T-cell (primary cell): ENCODE measurements at regions not wholly inside any gene's neighbourhood (a gene's known extent, or its start where the extent isn't known, plus 50 kb on each side); places are given as distances from the start of the nearest gene placed in this dataset.

Source experiments
- ATAC-seq, 4 experiments: fragments of 200-7000 bp in 3 of 4; fragments of 150-1000 bp in 1 of 4; cut with Tn5 transposase; replicated peaks in 1 of 4; 1 replicate in 3 of 4; 2 replicates in 1 of 4; pipeline ENCODE4 v1.10.0; 2021; ENCODE audit warnings: moderate library complexity in 3 of 4, mild to moderate bottlenecking in 2 of 4, moderate number of reproducible peaks in 1 of 4
- CTCF ChIA-PET, 2 donors: fragments of 300-600 bp; sonication (Branson Sonifier 250); formaldehyde crosslinking; loops; one replicate each; lab custom pipeline; 2022; ENCODE audit warnings: antibody characterized with exemption in 2 of 2; lab: Charles Lee
- POLR2A ChIA-PET, 2 donors: fragments of 300-600 bp; sonication (Branson Sonifier 250); formaldehyde crosslinking; loops; one replicate each; lab custom pipeline; 2022; ENCODE audit warnings: antibody characterized with exemption in 2 of 2; lab: Charles Lee
- DNase-seq, 35 experiments: peaks; one replicate each; pipeline versions ENCODE4 v3.0.0 to v3.0.0-alpha.2; 2013 to 2023
- H3K27ac ChIP-seq: one replicate; pipeline ENCODE4 v1.5.1; 2013; ENCODE audit warnings: low read length
- H3K27me3 ChIP-seq, 2 experiments: replicated peaks in 1 of 2; 1 replicate in 1 of 2; 2 replicates in 1 of 2; pipeline versions ENCODE4 v1.6.1 to v1.7.0; 2013; ENCODE audit warnings: low read length in 1 of 2, mixed read lengths in 1 of 2; ENCODE audit not compliant: control insufficient read depth in 2 of 2, insufficient read depth in 2 of 2; ENCODE audit errors: extremely low read depth in 1 of 2
- H3K36me3 ChIP-seq, 2 donors: 1 replicate in 1 of 2; 2 replicates in 1 of 2; pipeline versions ENCODE4 v1.6.1 to v1.7.0; 2013; ENCODE audit warnings: low read length in 1 of 2; ENCODE audit not compliant: control insufficient read depth in 2 of 2, insufficient read depth in 1 of 2; ENCODE audit errors: extremely low read depth in 1 of 2
- H3K4me1 ChIP-seq, 2 experiments: 1 replicate in 1 of 2; 2 replicates in 1 of 2; pipeline versions ENCODE4 v1.6.1 to v1.7.0; 2013; ENCODE audit warnings: low read length in 2 of 2, mixed read lengths in 1 of 2; ENCODE audit not compliant: insufficient read depth in 2 of 2, control insufficient read depth in 1 of 2; ENCODE audit errors: extremely low read depth in 1 of 2
- H3K4me3 ChIP-seq, 2 donors: 1 replicate in 1 of 2; 2 replicates in 1 of 2; pipeline versions ENCODE4 v1.5.1 to v1.7.0; 2013; ENCODE audit warnings: mild to moderate bottlenecking in 2 of 2, low read length in 1 of 2, moderate library complexity in 1 of 2; ENCODE audit not compliant: control insufficient read depth in 1 of 2; ENCODE audit errors: extremely low read depth in 1 of 2
- H3K9me3 ChIP-seq: 2 replicates; pipeline ENCODE4 v1.7.0; 2013
- H3K27ac Mint-ChIP-seq, 2 donors: one replicate each; pipeline ENCODE4 v1.8.0; 2020 to 2021; ENCODE audit warnings: mild to moderate bottlenecking in 2 of 2, mixed read lengths in 2 of 2
- H3K27me3 Mint-ChIP-seq, 2 donors: one replicate each; pipeline ENCODE4 v1.8.0; 2021 to 2022; ENCODE audit warnings: mixed read lengths in 2 of 2
- H3K36me3 Mint-ChIP-seq: one replicate; pipeline ENCODE4 v1.8.0; 2021; ENCODE audit warnings: mixed read lengths
- H3K4me1 Mint-ChIP-seq, 3 donors: one replicate each; pipeline ENCODE4 v1.8.0; 2020 to 2022; ENCODE audit warnings: mixed read lengths in 3 of 3, mild to moderate bottlenecking in 1 of 3
- H3K4me3 Mint-ChIP-seq, 3 donors: one replicate each; pipeline ENCODE4 v1.8.0; 2020 to 2022; ENCODE audit warnings: mild to moderate bottlenecking in 3 of 3, mixed read lengths in 3 of 3, moderate library complexity in 3 of 3
- H3K9me3 Mint-ChIP-seq, 3 donors: one replicate each; pipeline ENCODE4 v1.8.0; 2020 to 2022; ENCODE audit warnings: mixed read lengths in 3 of 3
- whole genome bisulfite sequencing: methylation state at CpG from one replicate; pipeline ENCODE4 v1.1.5; 2013; ENCODE audit warnings: missing lambda C conversion rate; ENCODE audit not compliant: insufficient coverage; 5-methylcytosine and 5-hydroxymethylcytosine counted together

DNA sequence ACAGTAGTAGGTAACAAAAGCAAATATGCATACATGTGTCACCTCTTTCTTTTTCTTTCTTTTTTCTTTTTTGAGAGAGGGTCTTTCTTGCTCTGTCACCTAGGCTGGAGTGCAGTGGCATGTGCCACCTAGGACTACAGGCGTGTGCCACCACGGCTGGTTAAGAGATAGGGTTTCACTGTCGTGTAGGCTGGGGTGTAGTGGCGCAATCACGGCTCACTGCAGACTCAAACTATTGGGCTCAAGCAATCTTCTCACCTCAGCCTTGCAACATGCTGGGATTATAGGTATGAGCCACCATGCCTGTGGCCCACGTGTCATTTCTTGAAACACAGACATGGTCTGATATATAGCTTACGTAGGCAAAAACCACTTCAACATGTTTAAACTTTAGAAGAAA lies 397.7 kb upstream of the PMFBP1 start:
- Mint-ChIP-seq H3K4me3 (no peak overlapping the region), H3K9me3 (no peaks in the 10 kb centered on the region), H3K27ac (no peak overlapping the region), H3K27me3 (no peaks in the 10 kb centered on the region), H3K36me3 (no peaks in the 10 kb centered on the region), H3K4me1 (no peaks in the 10 kb centered on the region)
- WGBS: 100% methylated on average over 3 of the region's 7 CpGs
- DNase-seq (no peak), ATAC-seq (no peak)
- Histone ChIP-seq H3K27ac (no peak overlapping the region), H3K4me1 (no peaks in the 10 kb centered on the region), H3K27me3 (no peaks in the 10 kb centered on the region), H3K9me3 (no peaks in the 10 kb centered on the region), H3K4me3 (no peak overlapping the region), H3K36me3 (no peaks in the 10 kb centered on the region)
- POLR2A ChIA-PET: no interaction called here
- CTCF ChIA-PET: no interaction called here

DNA sequence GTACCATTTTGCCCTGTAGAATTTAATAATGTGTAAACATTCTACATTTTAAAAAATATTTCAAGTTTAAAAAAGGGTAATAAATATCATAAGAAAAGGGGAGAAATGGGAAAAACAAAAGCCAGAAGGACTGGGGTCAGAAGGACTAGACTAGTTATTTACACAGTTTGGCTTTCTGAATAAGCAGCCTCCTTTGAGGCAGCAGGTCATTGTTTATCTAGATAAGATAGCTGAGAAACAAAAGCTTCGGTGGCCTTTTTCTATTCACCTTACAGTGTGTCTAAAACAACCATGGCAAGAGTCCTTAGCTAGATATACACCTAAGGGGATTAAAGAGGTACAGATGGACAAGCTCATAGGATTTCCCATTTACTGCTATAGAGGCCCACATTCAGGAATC lies 396.5 kb upstream of the PMFBP1 start:
- H3K36me3 Mint-ChIP-seq: no peaks in the 10 kb centered on the region
- no peaks in the 10 kb centered on the region for H3K27me3 Mint-ChIP-seq
- Histone ChIP-seq H3K27ac (no peak overlapping the region), H3K9me3 (no peaks in the 10 kb centered on the region), H3K4me3 (no peak overlapping the region), H3K4me1 (no peaks in the 10 kb centered on the region), H3K36me3 (no peaks in the 10 kb centered on the region), H3K27me3 (no peaks in the 10 kb centered on the region)
- H3K4me1 Mint-ChIP-seq: no peaks in the 10 kb centered on the region
- no peak overlapping the region for H3K27ac Mint-ChIP-seq
- DNase-seq: no peak
- POLR2A ChIA-PET: no interaction called here
- no peak for ATAC-seq
- CTCF ChIA-PET: no interaction called here
- WGBS: no CpG with 5 or more reads among the region's 1 CpG
- no peaks in the 10 kb centered on the region for H3K9me3 Mint-ChIP-seq
- H3K4me3 Mint-ChIP-seq: no peak overlapping the region

DNA sequence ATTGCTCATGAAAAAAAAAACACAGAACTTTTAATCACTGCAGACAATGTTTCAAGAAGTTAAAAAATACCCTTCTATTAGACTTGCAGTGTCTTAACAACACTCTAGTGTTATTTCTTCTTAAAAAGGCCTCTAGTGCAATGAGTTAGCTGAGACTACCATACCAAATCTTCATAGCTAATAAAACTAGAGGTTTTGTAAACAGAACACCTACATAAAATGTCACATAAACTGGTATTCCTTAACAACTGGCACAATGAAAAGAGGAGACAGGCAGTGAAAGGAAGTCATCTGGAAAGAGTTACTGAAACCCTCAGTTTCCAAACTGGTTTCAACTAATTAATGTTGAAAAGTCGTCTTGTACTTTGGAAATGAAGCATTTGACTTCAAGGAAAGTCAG lies 394.2 kb upstream of the PMFBP1 start:
- Histone ChIP-seq H3K27ac (no peak overlapping the region), H3K27me3 (no peaks in the 10 kb centered on the region), H3K9me3 (no peaks in the 10 kb centered on the region), H3K4me1 (no peaks in the 10 kb centered on the region), H3K36me3 (no peaks in the 10 kb centered on the region), H3K4me3 (no peak overlapping the region)
- Mint-ChIP-seq H3K27ac (no peak overlapping the region), H3K4me1 (no peaks in the 10 kb centered on the region), H3K9me3 (no peaks in the 10 kb centered on the region), H3K36me3 (no peaks in the 10 kb centered on the region), H3K4me3 (no peak overlapping the region), H3K27me3 (no peaks in the 10 kb centered on the region)
- DNase-seq (no peak), ATAC-seq (no peak)
- POLR2A ChIA-PET: no interaction called here
- CTCF ChIA-PET: interaction anchor here in 1 of 2 donors (0.6 kb wide), 1 partner anchor 11 kb away, joined by 3 read pairs; no protein-coding TSS in a partner anchor
- WGBS: no CpG with 5 or more reads among the region's 1 CpG

DNA sequence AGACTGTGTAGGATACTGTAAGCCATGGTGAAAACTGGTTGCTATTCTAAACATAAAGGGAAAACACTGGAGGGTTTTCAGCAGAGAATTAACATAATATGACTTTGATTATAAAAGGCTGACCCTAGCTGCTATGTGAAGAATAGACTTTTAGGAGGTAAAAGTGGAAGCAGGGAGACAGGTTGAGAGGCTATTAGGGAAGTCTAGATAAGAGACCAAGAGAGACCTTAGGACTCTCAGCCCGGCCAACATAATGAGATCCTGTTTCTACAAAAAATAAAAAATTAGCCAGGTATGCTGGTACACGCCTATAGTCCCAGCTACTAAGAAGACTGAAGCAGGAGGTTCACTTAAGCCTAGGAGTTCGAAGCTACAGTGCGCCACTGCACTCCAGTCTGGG lies 393.2 kb upstream of the PMFBP1 start:
- no peaks in the 10 kb centered on the region for H3K9me3 ChIP-seq
- H3K36me3 ChIP-seq: no peaks in the 10 kb centered on the region
- DNase-seq: no peak
- no peak overlapping the region for H3K27ac Mint-ChIP-seq
- H3K27me3 Mint-ChIP-seq: no peaks in the 10 kb centered on the region
- ChIA-PET POLR2A (no interaction called here), CTCF (no interaction called here)
- H3K36me3 Mint-ChIP-seq: no peaks in the 10 kb centered on the region
- H3K4me3 Mint-ChIP-seq: no peak overlapping the region
- no CpG with 5 or more reads among the region's 4 CpGs for WGBS
- H3K4me1 ChIP-seq: no peaks in the 10 kb centered on the region
- no peaks in the 10 kb centered on the region for H3K27me3 ChIP-seq
- H3K27ac ChIP-seq: no peak overlapping the region
- H3K4me1 Mint-ChIP-seq: no peaks in the 10 kb centered on the region
- H3K4me3 ChIP-seq: no peak overlapping the region
- no peaks in the 10 kb centered on the region for H3K9me3 Mint-ChIP-seq
- no peak for ATAC-seq

DNA sequence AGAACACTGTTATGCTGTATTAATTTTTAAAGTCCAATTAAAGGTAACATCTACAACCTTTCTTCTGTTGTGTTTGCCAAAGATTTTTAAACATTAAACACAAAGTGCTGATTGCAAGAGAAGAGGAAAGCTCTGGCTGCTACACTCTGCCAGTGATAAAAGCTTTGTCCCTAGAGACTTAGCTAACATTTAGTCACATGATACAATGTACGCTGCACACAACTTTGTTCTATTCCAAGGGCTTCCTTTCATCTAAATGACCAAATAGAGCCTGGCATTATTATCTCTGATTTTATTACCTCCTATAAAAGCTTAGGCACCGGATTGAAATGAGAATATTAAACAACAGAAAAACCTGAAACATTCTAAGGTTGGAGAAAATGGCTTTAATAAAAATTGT lies 388.7 kb upstream of the PMFBP1 start:
- Histone ChIP-seq H3K4me1 (no peaks in the 10 kb centered on the region), H3K9me3 (no peaks in the 10 kb centered on the region), H3K4me3 (no peak overlapping the region), H3K36me3 (no peaks in the 10 kb centered on the region), H3K27me3 (no peaks in the 10 kb centered on the region), H3K27ac (no peak overlapping the region)
- Mint-ChIP-seq H3K36me3 (no peaks in the 10 kb centered on the region), H3K27me3 (no peaks in the 10 kb centered on the region), H3K9me3 (no peaks in the 10 kb centered on the region), H3K4me3 (no peak overlapping the region), H3K4me1 (no peaks in the 10 kb centered on the region), H3K27ac (no peak overlapping the region)
- no peak for DNase-seq
- no peak for ATAC-seq
- CTCF ChIA-PET: no interaction called here
- WGBS: no CpG with 5 or more reads among the region's 2 CpGs
- POLR2A ChIA-PET: interaction anchor here in 1 of 2 donors (0.6 kb wide), 1 partner anchor 446 kb away, joined by 7 read pairs; no protein-coding TSS in a partner anchor

DNA sequence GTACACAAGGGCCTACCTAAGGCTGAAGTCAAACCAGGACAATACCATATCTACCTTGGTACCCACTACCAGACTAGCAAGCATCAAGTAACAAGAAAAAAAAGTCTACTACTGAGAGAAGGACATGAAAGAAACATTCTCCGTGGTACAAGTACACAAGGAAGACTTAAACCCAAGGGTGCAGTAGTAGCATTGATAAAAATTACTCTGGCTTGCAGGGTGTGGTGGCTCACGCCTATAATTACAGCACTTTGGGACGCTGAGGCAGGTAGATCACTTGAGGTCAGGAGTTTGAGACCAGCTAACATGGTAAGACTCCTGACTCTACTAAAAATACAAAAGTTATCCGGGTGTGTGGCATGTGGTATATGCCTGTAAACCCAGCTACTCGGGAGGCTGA lies 386.5 kb upstream of the PMFBP1 start:
- no peak overlapping the region for H3K27ac ChIP-seq
- no peaks in the 10 kb centered on the region for H3K9me3 Mint-ChIP-seq
- no peaks in the 10 kb centered on the region for H3K36me3 Mint-ChIP-seq
- DNase-seq (no peak), ATAC-seq (no peak)
- no peak overlapping the region for H3K27ac Mint-ChIP-seq
- no peaks in the 10 kb centered on the region for H3K27me3 Mint-ChIP-seq
- no peaks in the 10 kb centered on the region for H3K4me1 Mint-ChIP-seq
- CTCF ChIA-PET: no interaction called here
- no peaks in the 10 kb centered on the region for H3K4me1 ChIP-seq
- H3K4me3 Mint-ChIP-seq: no peak overlapping the region
- no peaks in the 10 kb centered on the region for H3K9me3 ChIP-seq
- WGBS: 76% methylated on average over 2 of the region's 5 CpGs
- no peak overlapping the region for H3K4me3 ChIP-seq
- POLR2A ChIA-PET: no interaction called here
- H3K36me3 ChIP-seq: no peaks in the 10 kb centered on the region
- no peaks in the 10 kb centered on the region for H3K27me3 ChIP-seq

DNA sequence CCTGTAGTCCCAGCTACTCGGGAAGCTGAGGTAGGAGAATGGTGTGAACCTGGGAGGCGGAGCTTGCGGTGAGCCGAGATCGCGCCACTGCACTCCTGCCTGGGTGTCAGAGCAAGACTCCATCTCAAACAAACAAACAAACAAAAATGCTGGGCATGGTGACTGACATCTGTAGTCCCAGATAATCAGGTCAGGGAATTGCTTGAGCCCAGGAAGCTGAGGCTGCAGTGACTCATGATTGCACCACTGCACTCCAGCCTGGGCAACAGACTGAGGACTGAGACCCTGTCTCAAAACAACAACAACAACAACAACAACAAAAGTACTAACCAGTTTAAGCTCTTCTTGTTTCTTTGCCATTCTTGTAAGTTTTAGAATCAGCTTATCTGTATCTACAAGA lies 383.0 kb upstream of the PMFBP1 start:
- H3K4me1 Mint-ChIP-seq: no peaks in the 10 kb centered on the region
- H3K4me3 Mint-ChIP-seq: no peak overlapping the region
- H3K27ac ChIP-seq: no peak overlapping the region
- no peak for ATAC-seq
- POLR2A ChIA-PET: no interaction called here
- WGBS: no CpG with 5 or more reads among the region's 6 CpGs
- no peaks in the 10 kb centered on the region for H3K27me3 Mint-ChIP-seq
- H3K4me1 ChIP-seq: no peaks in the 10 kb centered on the region
- no peaks in the 10 kb centered on the region for H3K36me3 ChIP-seq
- no peaks in the 10 kb centered on the region for H3K36me3 Mint-ChIP-seq
- H3K9me3 Mint-ChIP-seq: peaks cover 0 to 9% (median 0%) of the 10 kb centered on the region in 3 donors
- H3K27ac Mint-ChIP-seq: no peak overlapping the region
- DNase-seq: no peak
- no peaks in the 10 kb centered on the region for H3K27me3 ChIP-seq
- CTCF ChIA-PET: interaction anchor here in 1 of 2 donors (0.7 kb wide), 1 partner anchor 11 kb away, joined by 3 read pairs; no protein-coding TSS in a partner anchor
- H3K4me3 ChIP-seq: no peak overlapping the region
- H3K9me3 ChIP-seq: no peaks in the 10 kb centered on the region
